WTC11 (cell line): ENCODE measurements at regions not wholly inside any gene's neighbourhood (a gene's known extent, or its start where the extent isn't known, plus 50 kb on each side); places are given as distances from the start of the nearest gene placed in this dataset.

Source experiments
- AR ChIP-seq: fragments of 250-450 bp; sonication (Bioruptor Pico); IDR thresholded peaks from 2 replicates; pipeline ENCODE4 v1.9.0; 2021; ENCODE audit warnings: mild to moderate bottlenecking
- ATF2 ChIP-seq: sonication (generic); formaldehyde crosslinking; IDR thresholded peaks from 2 replicates; pipeline ENCODE4 v1.8.1; 2022; ENCODE audit warnings: low read depth, missing genetic modification reagents, borderline replicate concordance
- ELF4 ChIP-seq: sonication (generic); formaldehyde crosslinking; IDR thresholded peaks from 2 replicates; pipeline ENCODE4 v1.8.1; 2022; ENCODE audit warnings: low read depth, mild to moderate bottlenecking, moderate library complexity, missing genetic modification reagents
- GABPB1 ChIP-seq: sonication (generic); formaldehyde crosslinking; IDR thresholded peaks from 2 replicates; pipeline ENCODE4 v1.8.1; 2023; ENCODE audit warnings: mild to moderate bottlenecking, missing genetic modification reagents
- GRHL2 ChIP-seq: fragments of 250-450 bp; sonication (Bioruptor Pico); IDR thresholded peaks from 2 replicates; pipeline ENCODE4 v1.8.0; 2022; ENCODE audit warnings: mild to moderate bottlenecking, moderate library complexity; ENCODE audit not compliant: insufficient replicate concordance, severe bottlenecking
- NR3C1 ChIP-seq: sonication (generic); formaldehyde crosslinking; conservative IDR thresholded peaks from 2 replicates; pipeline ENCODE4 v1.8.1; 2023; ENCODE audit warnings: low read depth, mild to moderate bottlenecking, missing genetic modification reagents
- RELA ChIP-seq: sonication (generic); formaldehyde crosslinking; IDR thresholded peaks from 2 replicates; pipeline ENCODE4 v1.8.1; 2022; ENCODE audit warnings: missing genetic modification reagents, mild to moderate bottlenecking, borderline replicate concordance
- SMAD4 ChIP-seq: sonication (generic); formaldehyde crosslinking; IDR thresholded peaks from 2 replicates; pipeline ENCODE4 v1.8.0; 2022; ENCODE audit warnings: mild to moderate bottlenecking, missing genetic modification reagents
- TP53 ChIP-seq: sonication (generic); formaldehyde crosslinking; IDR thresholded peaks from 2 replicates; pipeline ENCODE4 v1.8.1; 2023; ENCODE audit warnings: mild to moderate bottlenecking, missing genetic modification reagents
- TF ChIP-seq, protein P1 (sequence below): sonication (generic); formaldehyde crosslinking; conservative IDR thresholded peaks from 2 replicates; pipeline ENCODE4 v1.8.1; 2022; ENCODE audit warnings: mild to moderate bottlenecking, missing genetic modification reagents
- TF ChIP-seq, protein P2 (sequence below): fragments of 200-600 bp; IDR thresholded peaks from 2 replicates; pipeline ENCODE4 v1.8.0; 2022; ENCODE audit warnings: antibody characterized with exemption
- TF ChIP-seq, protein P3 (sequence below): sonication (generic); formaldehyde crosslinking; IDR thresholded peaks from 2 replicates; pipeline ENCODE4 v1.8.1; 2022; ENCODE audit warnings: missing genetic modification reagents, borderline replicate concordance

GRCh38 chr2:4938206-4938605 lies 754.0 kb upstream of the SOX11 start:
- TF ChIP-seq, protein P1, sequence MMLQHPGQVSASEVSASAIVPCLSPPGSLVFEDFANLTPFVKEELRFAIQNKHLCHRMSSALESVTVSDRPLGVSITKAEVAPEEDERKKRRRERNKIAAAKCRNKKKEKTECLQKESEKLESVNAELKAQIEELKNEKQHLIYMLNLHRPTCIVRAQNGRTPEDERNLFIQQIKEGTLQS (CRISPR knock-in tag): no peak
- TF ChIP-seq, protein P2, sequence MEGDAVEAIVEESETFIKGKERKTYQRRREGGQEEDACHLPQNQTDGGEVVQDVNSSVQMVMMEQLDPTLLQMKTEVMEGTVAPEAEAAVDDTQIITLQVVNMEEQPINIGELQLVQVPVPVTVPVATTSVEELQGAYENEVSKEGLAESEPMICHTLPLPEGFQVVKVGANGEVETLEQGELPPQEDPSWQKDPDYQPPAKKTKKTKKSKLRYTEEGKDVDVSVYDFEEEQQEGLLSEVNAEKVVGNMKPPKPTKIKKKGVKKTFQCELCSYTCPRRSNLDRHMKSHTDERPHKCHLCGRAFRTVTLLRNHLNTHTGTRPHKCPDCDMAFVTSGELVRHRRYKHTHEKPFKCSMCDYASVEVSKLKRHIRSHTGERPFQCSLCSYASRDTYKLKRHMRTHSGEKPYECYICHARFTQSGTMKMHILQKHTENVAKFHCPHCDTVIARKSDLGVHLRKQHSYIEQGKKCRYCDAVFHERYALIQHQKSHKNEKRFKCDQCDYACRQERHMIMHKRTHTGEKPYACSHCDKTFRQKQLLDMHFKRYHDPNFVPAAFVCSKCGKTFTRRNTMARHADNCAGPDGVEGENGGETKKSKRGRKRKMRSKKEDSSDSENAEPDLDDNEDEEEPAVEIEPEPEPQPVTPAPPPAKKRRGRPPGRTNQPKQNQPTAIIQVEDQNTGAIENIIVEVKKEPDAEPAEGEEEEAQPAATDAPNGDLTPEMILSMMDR: no peak
- TF ChIP-seq AR: no peak
- TF ChIP-seq, protein P3, sequence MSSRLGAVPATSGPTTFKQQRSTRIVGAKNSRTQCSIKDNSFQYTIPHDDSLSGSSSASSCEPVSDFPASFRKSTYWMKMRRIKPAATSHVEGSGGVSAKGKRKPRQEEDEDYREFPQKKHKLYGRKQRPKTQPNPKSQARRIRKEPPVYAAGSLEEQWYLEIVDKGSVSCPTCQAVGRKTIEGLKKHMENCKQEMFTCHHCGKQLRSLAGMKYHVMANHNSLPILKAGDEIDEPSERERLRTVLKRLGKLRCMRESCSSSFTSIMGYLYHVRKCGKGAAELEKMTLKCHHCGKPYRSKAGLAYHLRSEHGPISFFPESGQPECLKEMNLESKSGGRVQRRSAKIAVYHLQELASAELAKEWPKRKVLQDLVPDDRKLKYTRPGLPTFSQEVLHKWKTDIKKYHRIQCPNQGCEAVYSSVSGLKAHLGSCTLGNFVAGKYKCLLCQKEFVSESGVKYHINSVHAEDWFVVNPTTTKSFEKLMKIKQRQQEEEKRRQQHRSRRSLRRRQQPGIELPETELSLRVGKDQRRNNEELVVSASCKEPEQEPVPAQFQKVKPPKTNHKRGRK (CRISPR knock-in tag): no peak
- no peak for TF ChIP-seq ATF2 (CRISPR knock-in tag)
- no peak for TF ChIP-seq TP53 (CRISPR knock-in tag)
- no peak for TF ChIP-seq SMAD4 (CRISPR knock-in tag)
- no peak for TF ChIP-seq GABPB1 (CRISPR knock-in tag)
- no peak for TF ChIP-seq NR3C1 (CRISPR knock-in tag)
- TF ChIP-seq RELA (CRISPR knock-in tag): no peak
- no peak for TF ChIP-seq ELF4 (CRISPR knock-in tag)
- no peak for TF ChIP-seq GRHL2 (CRISPR knock-in tag)
